GM13976 (cell line): ENCODE measurements at regions not wholly inside any gene's neighbourhood (a gene's known extent, or its start where the extent isn't known, plus 50 kb on each side); places are given as distances from the start of the nearest gene placed in this dataset.

ENCODE experiments used
- DNase-seq: peaks from one replicate; pipeline ENCODE4 v3.0.0; 2012; ENCODE audit warnings: low spot score
- CTCF ChIP-seq: IDR thresholded peaks from 2 replicates; pipeline ENCODE4 v1.5.1; 2012; ENCODE audit warnings: borderline replicate concordance, mild to moderate bottlenecking; ENCODE audit not compliant: insufficient read depth; ENCODE audit errors: extremely low read depth, missing control alignments, control extremely low read depth
- in situ Hi-C: fragments of 300-500 bp; cut with MboI; formaldehyde crosslinking; loops from one replicate; pipeline ENCODE4 v1.12.0; 2022; ENCODE audit warnings: low sequenced_read_pairs, mixed read lengths, inconsistent platforms; ENCODE audit not compliant: unreplicated experiment

DNA sequence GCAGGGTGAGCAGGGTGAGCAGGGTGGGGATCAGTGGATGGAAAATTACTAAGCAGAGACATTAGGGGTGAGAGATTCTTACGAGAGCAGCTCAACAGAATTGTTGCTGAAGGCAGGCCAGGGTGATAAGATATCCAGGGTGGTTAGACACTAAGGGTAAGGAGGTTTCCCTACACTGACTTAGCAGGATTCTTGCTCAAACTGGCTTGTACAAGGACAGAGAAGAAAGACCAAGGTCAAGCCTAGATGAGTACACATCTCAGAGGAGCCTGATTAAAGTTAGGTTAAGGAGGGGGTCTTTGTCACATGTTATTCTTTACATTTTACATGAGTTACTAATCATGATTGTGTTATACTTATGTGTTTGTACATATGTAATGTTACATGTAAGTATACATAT, 262.8 kb upstream of the FANCL start:
- DNase-seq = no peak
- in situ Hi-C loops = no loop called here
- TF ChIP-seq CTCF = no peak

- no peak for DNase-seq
- in situ Hi-C loops = no loop called here
- TF ChIP-seq CTCF = no peak
These were observed 261.8 kb upstream of the FANCL start for GRCh38 chr2:58502931-58503330.

- in situ Hi-C loops = no loop called here
- no peak for DNase-seq
- TF ChIP-seq CTCF = no peak
These were observed 260.4 kb upstream of the FANCL start for GRCh38 chr2:58501371-58502160.

DNA sequence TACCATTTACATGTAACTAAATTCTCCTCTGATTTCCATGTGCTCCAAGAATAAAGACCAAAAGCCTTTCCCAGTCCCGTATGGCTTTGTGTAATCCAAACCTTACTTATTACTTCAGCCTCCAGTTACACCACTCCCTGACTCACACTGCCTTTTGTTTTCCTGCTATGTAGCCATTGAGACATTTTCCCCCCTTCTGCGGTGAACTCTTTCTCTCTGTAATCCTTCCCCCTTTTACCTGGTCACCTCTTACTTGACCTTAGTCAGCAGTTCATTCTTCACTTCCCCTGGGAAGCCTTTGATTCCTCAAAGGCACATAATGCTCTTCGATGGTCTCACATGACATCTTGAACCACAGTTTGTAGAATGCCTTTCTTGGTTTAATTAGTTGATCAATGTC, 256.0 kb upstream of the FANCL start:
- TF ChIP-seq CTCF = no peak

GRCh38 chr2:58495806-58496205, 254.7 kb upstream of the FANCL start:
- no peak for TF ChIP-seq CTCF
- in situ Hi-C loops = no loop called here
- no peak for DNase-seq

More for the DNA sequence above, 256.0 kb upstream of the FANCL start:
- in situ Hi-C loops = no loop called here
- DNase-seq = no peak

DNA sequence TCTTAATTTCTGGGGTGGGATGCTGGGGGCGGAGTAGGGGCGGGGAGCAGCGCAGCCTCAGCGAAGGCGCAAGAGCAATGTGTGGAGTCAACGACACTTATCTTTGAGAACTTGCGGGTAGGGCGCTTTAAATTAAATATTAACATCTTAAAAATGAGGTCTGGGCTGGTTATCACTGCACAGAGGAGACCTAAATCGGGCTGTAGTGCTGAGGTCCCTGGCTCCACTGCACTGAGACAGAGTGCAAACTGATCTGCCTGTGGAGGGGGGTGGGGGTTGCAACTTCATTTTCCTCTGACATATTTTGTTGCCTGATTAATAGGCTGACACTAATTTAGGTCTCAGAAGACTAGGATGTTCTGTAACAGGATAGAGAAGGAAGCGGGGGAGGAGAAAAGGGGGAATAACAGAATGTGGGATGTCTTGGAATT, 253.0 kb upstream of the FANCL start:
- in situ Hi-C loops = no loop called here
- DNase-seq = no peak
- no peak for TF ChIP-seq CTCF
